SH-SY5Y (cell line): ENCODE measurements at regions not wholly inside any gene's neighbourhood (a gene's known extent, or its start where the extent isn't known, plus 50 kb on each side); places are given as distances from the start of the nearest gene placed in this dataset.

Source experiments
- GATA2 ChIP-seq: IDR thresholded peaks from 2 replicates; pipeline ENCODE4 v1.6.1; 2011; ENCODE audit warnings: mild to moderate bottlenecking, low read depth, low read length
- GATA3 ChIP-seq: IDR thresholded peaks from 2 replicates; pipeline ENCODE4 v1.6.1; 2011; ENCODE audit warnings: low read depth, mild to moderate bottlenecking, low read length, moderate library complexity

- TF ChIP-seq GATA2 (no peak), GATA3 (no peak)
Measured at GRCh38 chrX:98432413-98432812, 1548.7 kb downstream of the RPA4 start.
